ENCODE measurements at regions not wholly inside any gene's neighbourhood (a gene's known extent, or its start where the extent isn't known, plus 50 kb on each side); places are given as distances from the start of the nearest gene placed in this dataset.

DNA sequence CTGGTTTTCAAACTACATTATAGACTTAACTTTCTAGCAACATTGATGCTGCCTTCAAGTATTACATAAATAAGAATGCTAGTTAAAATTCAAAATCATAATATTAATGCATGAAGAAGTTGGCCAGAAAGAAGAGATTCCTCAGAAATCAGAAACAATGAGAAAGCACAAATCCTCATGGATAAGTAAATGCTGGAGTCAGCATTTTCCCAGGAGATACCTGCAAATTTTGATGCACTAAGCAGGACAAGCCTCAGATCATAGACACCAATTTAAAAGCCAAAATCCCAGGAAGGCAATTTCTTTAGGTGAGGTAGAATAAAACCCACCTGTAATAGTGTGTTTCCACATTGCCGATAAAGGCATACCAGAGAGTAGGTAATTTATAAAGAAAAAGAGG is 305.2 kb upstream of the TBX18 start:
- TF ChIP-seq CTCF (IDR thresholded peaks at IDR 0.05): no peak
- TF ChIP-seq POLR2A (IDR thresholded peaks at IDR 0.05): no peak
